Right atrium auricular region (tissue), 2 donors: ENCODE measurements at regions not wholly inside any gene's neighbourhood (a gene's known extent, or its start where the extent isn't known, plus 50 kb on each side); places are given as distances from the start of the nearest gene placed in this dataset.
"Not testable (repeated sequence)": the region's sequence is repeated elsewhere in the genome, so short reads cannot be mapped to it uniquely, and the experiment has no call there.

Experiments
- DNase-seq: peaks from one replicate; pipeline ENCODE4 v3.0.0-alpha.2; 2019; ENCODE audit warnings: low spot score
- H3K27ac ChIP-seq, 2 donors: fragments of 200-600 bp; sonication (generic); 1 replicate in 1 of 2; 2 replicates in 1 of 2; pipeline ENCODE4 v1.5.1; 2016 to 2019
- H3K27me3 ChIP-seq, 2 donors: fragments of 200-600 bp; sonication (generic); one replicate each; pipeline versions ENCODE4 v1.5.1 to v1.6.0; 2017 to 2019
- H3K36me3 ChIP-seq: fragments of 200-600 bp; sonication (generic); one replicate; pipeline ENCODE4 v1.5.1; 2016
- H3K4me1 ChIP-seq, 2 donors: fragments of 200-600 bp; sonication (generic); one replicate each; pipeline versions ENCODE4 v1.5.1 to v1.6.0; 2017 to 2019
- H3K4me3 ChIP-seq, 2 donors: fragments of 200-600 bp; sonication (generic); 1 replicate in 1 of 2; 2 replicates in 1 of 2; pipeline ENCODE4 v1.5.1; 2017 to 2019; ENCODE audit warnings: mild to moderate bottlenecking in 1 of 2, moderate library complexity in 1 of 2
- H3K9me3 ChIP-seq, 2 donors: fragments of 200-600 bp; sonication (generic); one replicate each; pipeline ENCODE4 v1.5.1; 2019
- TF ChIP-seq, protein P1 (sequence below), 2 donors: fragments of 200-600 bp; sonication (generic); IDR thresholded peaks; one replicate each; pipeline ENCODE4 v1.5.1; 2019; ENCODE audit warnings: antibody characterized with exemption in 2 of 2

- Histone ChIP-seq H3K27ac (no peak overlapping the region), H3K4me1 (no peaks in the 10 kb centered on the region), H3K36me3 (no peaks in the 10 kb centered on the region), H3K9me3 (no peaks in the 10 kb centered on the region), H3K4me3 (no peak overlapping the region), H3K27me3 (no peaks in the 10 kb centered on the region)
- TF ChIP-seq, protein P1, sequence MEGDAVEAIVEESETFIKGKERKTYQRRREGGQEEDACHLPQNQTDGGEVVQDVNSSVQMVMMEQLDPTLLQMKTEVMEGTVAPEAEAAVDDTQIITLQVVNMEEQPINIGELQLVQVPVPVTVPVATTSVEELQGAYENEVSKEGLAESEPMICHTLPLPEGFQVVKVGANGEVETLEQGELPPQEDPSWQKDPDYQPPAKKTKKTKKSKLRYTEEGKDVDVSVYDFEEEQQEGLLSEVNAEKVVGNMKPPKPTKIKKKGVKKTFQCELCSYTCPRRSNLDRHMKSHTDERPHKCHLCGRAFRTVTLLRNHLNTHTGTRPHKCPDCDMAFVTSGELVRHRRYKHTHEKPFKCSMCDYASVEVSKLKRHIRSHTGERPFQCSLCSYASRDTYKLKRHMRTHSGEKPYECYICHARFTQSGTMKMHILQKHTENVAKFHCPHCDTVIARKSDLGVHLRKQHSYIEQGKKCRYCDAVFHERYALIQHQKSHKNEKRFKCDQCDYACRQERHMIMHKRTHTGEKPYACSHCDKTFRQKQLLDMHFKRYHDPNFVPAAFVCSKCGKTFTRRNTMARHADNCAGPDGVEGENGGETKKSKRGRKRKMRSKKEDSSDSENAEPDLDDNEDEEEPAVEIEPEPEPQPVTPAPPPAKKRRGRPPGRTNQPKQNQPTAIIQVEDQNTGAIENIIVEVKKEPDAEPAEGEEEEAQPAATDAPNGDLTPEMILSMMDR (IDR thresholded peaks at IDR 0.05): no peak
- no peak for DNase-seq
Observed at GRCh38 chr3:95719481-95719880, 1094.9 kb upstream of the EPHA6 start.

GRCh38 chr3:95721938-95722337 is 1092.5 kb upstream of the EPHA6 start:
- no peak overlapping the region for H3K4me3 ChIP-seq
- no peak for DNase-seq
- no peaks in the 10 kb centered on the region for H3K36me3 ChIP-seq
- no peaks in the 10 kb centered on the region for H3K4me1 ChIP-seq
- no peaks in the 10 kb centered on the region for H3K27me3 ChIP-seq
- no peaks in the 10 kb centered on the region for H3K9me3 ChIP-seq
- TF ChIP-seq, protein P1 (IDR thresholded peaks at IDR 0.05): no peak
- H3K27ac ChIP-seq: no peak overlapping the region

DNA sequence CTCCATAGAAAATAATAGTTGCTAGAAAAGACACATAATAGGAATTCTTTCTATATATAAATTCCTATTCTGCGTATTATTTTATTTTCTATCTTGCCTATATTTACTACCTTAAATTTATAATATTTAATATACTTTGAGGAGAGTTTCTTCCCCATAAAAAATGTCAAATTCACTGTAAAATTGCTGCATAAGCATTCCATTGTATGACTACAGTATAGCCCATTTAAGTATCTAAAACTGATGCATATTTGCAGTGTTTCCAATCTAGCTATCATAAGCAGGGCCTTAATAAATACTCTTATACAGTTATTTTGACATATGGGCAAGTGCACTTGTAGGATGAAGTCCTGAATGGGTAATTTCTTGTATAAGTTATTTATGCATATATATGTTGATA is 1088.6 kb upstream of the EPHA6 start:
- Histone ChIP-seq H3K4me1 (no peaks in the 10 kb centered on the region), H3K36me3 (no peaks in the 10 kb centered on the region), H3K27me3 (no peaks in the 10 kb centered on the region), H3K27ac (no peak overlapping the region), H3K9me3 (no peaks in the 10 kb centered on the region), H3K4me3 (no peak overlapping the region)
- DNase-seq: no peak
- TF ChIP-seq, protein P1 (IDR thresholded peaks at IDR 0.05): no peak

DNA sequence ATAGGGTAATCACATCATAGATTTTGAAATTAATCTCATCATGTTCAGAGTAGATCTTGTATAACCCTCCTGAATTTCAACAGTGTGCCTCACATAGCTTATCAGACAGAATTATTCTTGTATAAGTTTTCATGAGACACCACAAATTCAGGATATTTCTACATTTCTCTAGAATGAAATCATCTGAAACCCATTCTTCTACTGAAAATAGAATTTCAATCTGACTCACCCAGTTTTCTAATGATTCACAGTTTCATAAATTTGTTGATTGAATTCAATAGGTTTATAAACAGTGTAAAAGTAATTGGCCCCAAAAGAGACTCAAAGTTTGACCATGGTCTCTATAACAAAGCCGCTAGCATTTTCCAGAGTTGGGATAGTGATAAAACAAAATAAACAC is 1082.6 kb upstream of the EPHA6 start:
- Histone ChIP-seq H3K27ac (no peak overlapping the region), H3K4me3 (no peak overlapping the region), H3K27me3 (no peaks in the 10 kb centered on the region), H3K36me3 (no peaks in the 10 kb centered on the region), H3K9me3 (no peaks in the 10 kb centered on the region), H3K4me1 (no peaks in the 10 kb centered on the region)
- TF ChIP-seq, protein P1 (IDR thresholded peaks at IDR 0.05): no peak
- no peak for DNase-seq

- H3K27ac ChIP-seq: no peak overlapping the region
- H3K4me3 ChIP-seq: no peak overlapping the region
- DNase-seq: no peak
- no peaks in the 10 kb centered on the region for H3K36me3 ChIP-seq
- H3K4me1 ChIP-seq: no peaks in the 10 kb centered on the region
- H3K27me3 ChIP-seq: no peaks in the 10 kb centered on the region
- TF ChIP-seq, protein P1 (IDR thresholded peaks at IDR 0.05): no peak
- no peaks in the 10 kb centered on the region for H3K9me3 ChIP-seq
Observed at GRCh38 chr3:95733336-95733735, 1081.1 kb upstream of the EPHA6 start.

DNA sequence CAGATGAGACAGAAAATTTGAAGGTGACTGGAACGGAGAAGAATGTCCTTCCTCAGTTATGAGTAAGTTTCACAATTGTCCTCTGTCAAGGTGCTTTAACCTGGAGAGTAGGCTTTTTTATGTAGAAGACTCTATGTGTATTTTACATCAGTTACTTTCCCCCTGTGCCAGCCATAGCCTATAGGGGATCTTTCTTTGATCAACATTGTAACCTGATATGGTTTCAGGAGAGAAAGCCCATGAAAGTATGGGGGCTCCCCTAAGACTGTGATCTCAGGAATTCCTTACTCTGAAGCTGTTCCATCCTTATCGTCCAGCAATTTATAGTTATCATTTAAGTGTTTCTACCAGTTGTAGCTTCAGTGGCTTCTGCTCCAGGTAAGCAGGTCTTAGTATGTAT is 1076.3 kb upstream of the EPHA6 start:
- no peak for DNase-seq
- H3K9me3 ChIP-seq: no peaks in the 10 kb centered on the region
- H3K4me1 ChIP-seq: no peaks in the 10 kb centered on the region
- H3K4me3 ChIP-seq: no peak overlapping the region
- no peaks in the 10 kb centered on the region for H3K36me3 ChIP-seq
- H3K27ac ChIP-seq: no peak overlapping the region
- H3K27me3 ChIP-seq: no peaks in the 10 kb centered on the region
- TF ChIP-seq, protein P1 (IDR thresholded peaks at IDR 0.05): no peak

DNA sequence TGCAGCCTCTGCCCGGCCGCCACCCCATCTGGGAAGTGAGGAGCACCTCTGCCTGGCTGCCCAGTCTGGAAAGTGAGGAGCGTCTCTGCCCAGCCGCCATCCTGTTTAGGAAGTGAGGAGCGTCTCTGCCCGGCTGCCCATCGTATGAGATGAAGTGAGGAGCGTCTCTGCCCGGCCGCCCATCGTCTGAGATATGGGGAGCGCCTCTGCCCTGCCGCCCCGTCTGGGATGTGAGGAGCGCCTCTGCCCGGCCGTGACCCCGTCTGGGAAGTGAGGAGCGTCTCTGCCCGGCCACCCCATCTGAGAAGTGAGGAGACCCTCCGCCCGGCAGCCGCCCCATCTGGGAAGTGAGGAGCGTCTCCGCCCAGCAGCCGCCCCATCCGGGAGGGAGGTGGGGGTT is 1069.5 kb upstream of the EPHA6 start:
- H3K27ac ChIP-seq, H3K27me3 ChIP-seq, H3K4me3 ChIP-seq, H3K9me3 ChIP-seq, H3K4me1 ChIP-seq, DNase-seq, H3K36me3 ChIP-seq: not testable (repeated sequence)
